Ovary (tissue), 7 donors: ENCODE measurements at regions not wholly inside any gene's neighbourhood (a gene's known extent, or its start where the extent isn't known, plus 50 kb on each side); places are given as distances from the start of the nearest gene placed in this dataset.

Source experiments
- DNase-seq, 5 donors: peaks; one replicate each; pipeline ENCODE4 v3.0.0-alpha.2; 2019 to 2020
- H3K27ac ChIP-seq, 2 donors: fragments of 200-600 bp; one replicate each; pipeline versions ENCODE4 v1.5.1 to v1.8.0; 2019 to 2022
- H3K27me3 ChIP-seq: fragments of 200-600 bp; one replicate; pipeline ENCODE4 v1.8.0; 2022
- H3K36me3 ChIP-seq: fragments of 200-600 bp; sonication (generic); one replicate; pipeline ENCODE4 v1.5.1; 2019
- H3K4me1 ChIP-seq: one replicate; pipeline ENCODE4 v1.8.1; 2013; ENCODE audit warnings: mild to moderate bottlenecking, moderate library complexity; ENCODE audit not compliant: insufficient read depth
- H3K4me3 ChIP-seq: fragments of 200-600 bp; sonication (generic); one replicate; pipeline ENCODE4 v1.5.1; 2017
- H3K9me3 ChIP-seq, 2 donors: fragments of 200-600 bp in 1 of 2; sonication (generic) in 1 of 2; one replicate each; pipeline versions ENCODE4 v1.5.1 to v1.8.1; 2013 to 2019; ENCODE audit warnings: mild to moderate bottlenecking in 1 of 2, moderate library complexity in 1 of 2
- EP300 ChIP-seq: sonication (generic); formaldehyde crosslinking; IDR thresholded peaks from one replicate; pipeline ENCODE4 v1.6.1; 2017; ENCODE audit warnings: antibody characterized with exemption
- POLR2A ChIP-seq: fragments of 450-650 bp; IDR thresholded peaks from one replicate; pipeline ENCODE4 v1.6.1; 2017; ENCODE audit warnings: antibody characterized with exemption, mild to moderate bottlenecking, moderate library complexity
- WGBS, 3 donors: extraction: QIAGEN DNeasy Blood & Tissue Kit in 1 of 3; methylation state at CpG; one replicate each; pipeline versions ENCODE4 v1.1.5 to v1.1.7; 2013 to 2017; 5-methylcytosine and 5-hydroxymethylcytosine counted together
- intact Hi-C, 4 donors: fragments of 100-400 bp; cut with DNase I; formaldehyde crosslinking; loops; one replicate each; pipeline versions ENCODE4 v1.11.0 to v1.15.1; 2022 to 2023
- TF ChIP-seq, protein P1 (sequence below), 3 donors: fragments of 450-650 bp in 2 of 3; fragments of 200-600 bp in 1 of 3; IDR thresholded peaks; one replicate each; pipeline versions ENCODE4 v1.5.1 to v1.8.0; 2016 to 2022; ENCODE audit warnings: antibody characterized with exemption in 3 of 3, mild to moderate bottlenecking in 1 of 3
- donor health status: DM: no; HTN: no; CAD: no; lungs with moderate emphysema.
- donor health status: DM: no; HTN: no; CAD: no.
- donor health status: Bipolar disorder and iron deficiency.
- donor health status: DM: no; HTN: no; CAD: no.
- donor health status: DM: yes; HTN: yes; CAD: no.

DNA sequence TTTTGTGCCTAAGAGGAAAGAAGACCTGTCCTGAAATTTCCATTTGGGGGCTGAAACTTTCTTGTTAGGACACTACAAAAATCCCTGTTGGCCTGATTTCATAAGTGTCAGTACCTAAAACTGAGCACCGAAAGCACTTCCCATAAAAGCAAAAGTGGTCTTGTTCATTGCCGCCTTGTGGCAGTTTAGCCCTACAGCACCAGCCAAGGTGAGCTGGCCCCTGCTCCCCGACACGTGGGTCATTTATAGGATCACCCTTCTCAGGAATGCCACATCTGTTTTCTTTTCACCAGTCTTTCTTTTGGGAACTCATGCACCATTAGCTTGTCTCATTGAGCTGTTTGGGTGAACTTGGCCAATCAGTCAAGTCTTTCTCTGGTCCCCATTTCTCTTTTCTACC lies 155.8 kb upstream of the KAZN start:
- H3K27ac ChIP-seq: no peak overlapping the region
- intact Hi-C loops: no loop called here
- no peak overlapping the region for H3K4me3 ChIP-seq
- 79 to 84% (median 80%) methylated on average over 4 of the region's 4 CpGs for WGBS, 3 donors
- H3K4me1 ChIP-seq: no peaks in the 10 kb centered on the region
- no peaks in the 10 kb centered on the region for H3K36me3 ChIP-seq
- no peak for DNase-seq
- no peaks in the 10 kb centered on the region for H3K27me3 ChIP-seq
- TF ChIP-seq, protein P1, sequence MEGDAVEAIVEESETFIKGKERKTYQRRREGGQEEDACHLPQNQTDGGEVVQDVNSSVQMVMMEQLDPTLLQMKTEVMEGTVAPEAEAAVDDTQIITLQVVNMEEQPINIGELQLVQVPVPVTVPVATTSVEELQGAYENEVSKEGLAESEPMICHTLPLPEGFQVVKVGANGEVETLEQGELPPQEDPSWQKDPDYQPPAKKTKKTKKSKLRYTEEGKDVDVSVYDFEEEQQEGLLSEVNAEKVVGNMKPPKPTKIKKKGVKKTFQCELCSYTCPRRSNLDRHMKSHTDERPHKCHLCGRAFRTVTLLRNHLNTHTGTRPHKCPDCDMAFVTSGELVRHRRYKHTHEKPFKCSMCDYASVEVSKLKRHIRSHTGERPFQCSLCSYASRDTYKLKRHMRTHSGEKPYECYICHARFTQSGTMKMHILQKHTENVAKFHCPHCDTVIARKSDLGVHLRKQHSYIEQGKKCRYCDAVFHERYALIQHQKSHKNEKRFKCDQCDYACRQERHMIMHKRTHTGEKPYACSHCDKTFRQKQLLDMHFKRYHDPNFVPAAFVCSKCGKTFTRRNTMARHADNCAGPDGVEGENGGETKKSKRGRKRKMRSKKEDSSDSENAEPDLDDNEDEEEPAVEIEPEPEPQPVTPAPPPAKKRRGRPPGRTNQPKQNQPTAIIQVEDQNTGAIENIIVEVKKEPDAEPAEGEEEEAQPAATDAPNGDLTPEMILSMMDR (IDR thresholded peaks at IDR 0.05): no peak
- TF ChIP-seq EP300: no peak
- TF ChIP-seq POLR2A: no peak
- H3K9me3 ChIP-seq: no peaks in the 10 kb centered on the region

DNA sequence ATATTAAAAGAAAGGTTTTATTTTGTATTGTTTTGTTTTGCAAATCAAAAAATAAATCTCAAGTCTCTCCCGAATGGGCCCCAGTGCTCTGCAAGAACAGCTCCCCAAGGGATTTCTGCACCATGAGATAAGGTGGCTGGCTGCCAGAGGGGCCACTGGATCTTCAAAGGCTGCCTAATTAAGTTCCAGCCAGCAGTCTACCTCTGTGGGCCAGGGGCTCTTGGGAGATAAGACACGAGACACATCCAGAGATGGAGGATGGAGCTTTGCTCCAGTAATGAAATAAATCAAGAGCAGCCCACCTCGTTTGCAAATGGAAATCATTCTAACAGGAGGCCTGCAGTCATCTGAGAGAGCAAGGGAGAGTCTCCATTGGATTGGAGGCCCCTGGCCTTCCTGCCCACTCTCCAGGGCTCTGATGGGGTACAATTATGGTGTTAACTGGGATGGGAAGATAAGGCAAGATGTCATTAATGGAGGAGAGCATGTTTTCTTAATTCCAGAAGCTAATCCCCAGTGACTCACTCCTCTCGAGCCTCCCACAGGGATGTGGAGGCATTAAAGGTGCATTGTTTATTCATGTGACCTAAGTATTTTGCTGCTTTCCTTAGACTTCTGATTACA lies 155.2 kb upstream of the KAZN start:
- TF ChIP-seq, protein P1 (IDR thresholded peaks at IDR 0.05): no peak
- TF ChIP-seq EP300 (no peak), POLR2A (no peak)
- WGBS, 3 donors: 48 to 58% (median 56%) methylated on average over 4 of the region's 4 CpGs
- DNase-seq: no peak
- Histone ChIP-seq H3K36me3 (no peaks in the 10 kb centered on the region), H3K27me3 (no peaks in the 10 kb centered on the region), H3K4me3 (no peak overlapping the region), H3K27ac (no peak overlapping the region), H3K4me1 (no peaks in the 10 kb centered on the region), H3K9me3 (no peaks in the 10 kb centered on the region)
- intact Hi-C loops: no loop called here

DNA sequence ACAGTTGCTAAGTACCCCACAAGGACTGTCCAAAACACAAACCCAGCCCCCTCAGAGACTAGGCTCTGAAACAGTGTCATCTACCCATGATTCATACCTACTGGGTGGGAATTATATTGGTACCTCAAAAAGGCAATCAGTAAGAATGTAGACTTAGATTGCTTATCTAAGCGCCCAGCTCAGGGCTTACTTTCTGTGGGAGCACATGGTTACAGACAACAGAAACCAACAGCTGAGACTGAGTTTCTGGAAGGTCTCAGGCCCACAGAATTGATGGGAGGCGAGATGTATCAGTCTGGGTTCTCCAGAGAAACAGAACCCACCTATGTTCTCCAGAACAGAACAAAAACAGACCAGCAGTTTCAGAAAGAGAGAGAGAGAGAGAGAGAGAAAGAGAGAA lies 147.3 kb upstream of the KAZN start:
- no peaks in the 10 kb centered on the region for H3K36me3 ChIP-seq
- 72 to 95% (median 81%) methylated on average over 2 of the region's 2 CpGs for WGBS, 3 donors
- no peak for TF ChIP-seq POLR2A
- TF ChIP-seq, protein P1 (IDR thresholded peaks at IDR 0.05): no peak
- TF ChIP-seq EP300: no peak
- no peak overlapping the region for H3K4me3 ChIP-seq
- no peaks in the 10 kb centered on the region for H3K9me3 ChIP-seq
- no peak for DNase-seq
- no peaks in the 10 kb centered on the region for H3K27me3 ChIP-seq
- H3K27ac ChIP-seq: no peak overlapping the region
- intact Hi-C loops: no loop called here
- H3K4me1 ChIP-seq: no peaks in the 10 kb centered on the region

DNA sequence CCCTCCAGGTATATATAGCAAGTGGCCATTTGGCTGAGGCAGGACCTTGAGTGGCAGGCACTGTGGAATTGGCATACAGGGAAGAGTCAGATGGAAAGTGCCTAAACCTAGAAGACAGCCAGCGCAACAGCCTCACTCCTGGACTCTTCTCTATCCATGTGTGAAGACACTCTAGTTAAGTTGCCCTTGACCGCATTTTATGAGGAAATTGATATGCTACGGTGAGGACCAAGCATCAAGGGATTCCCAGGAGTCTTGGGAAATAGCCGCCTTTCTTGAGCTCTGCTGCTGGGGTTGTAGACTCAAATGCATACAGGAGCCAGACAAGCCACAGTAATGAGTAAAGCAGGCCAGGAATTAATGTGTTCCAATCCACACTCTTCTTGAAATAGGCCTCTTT lies 145.9 kb upstream of the KAZN start:
- TF ChIP-seq EP300 (no peak), POLR2A (no peak)
- TF ChIP-seq, protein P1 (IDR thresholded peaks at IDR 0.05): no peak
- Histone ChIP-seq H3K4me3 (no peak overlapping the region), H3K36me3 (no peaks in the 10 kb centered on the region), H3K27ac (no peak overlapping the region), H3K9me3 (no peaks in the 10 kb centered on the region), H3K27me3 (no peaks in the 10 kb centered on the region), H3K4me1 (no peaks in the 10 kb centered on the region)
- intact Hi-C loops: no loop called here
- WGBS, 3 donors: 92 to 97% (median 95%) methylated on average over 4 of the region's 4 CpGs
- DNase-seq: no peak
